ENCODE measurements at regions not wholly inside any gene's neighbourhood (a gene's known extent, or its start where the extent isn't known, plus 50 kb on each side); places are given as distances from the start of the nearest gene placed in this dataset.

DNA sequence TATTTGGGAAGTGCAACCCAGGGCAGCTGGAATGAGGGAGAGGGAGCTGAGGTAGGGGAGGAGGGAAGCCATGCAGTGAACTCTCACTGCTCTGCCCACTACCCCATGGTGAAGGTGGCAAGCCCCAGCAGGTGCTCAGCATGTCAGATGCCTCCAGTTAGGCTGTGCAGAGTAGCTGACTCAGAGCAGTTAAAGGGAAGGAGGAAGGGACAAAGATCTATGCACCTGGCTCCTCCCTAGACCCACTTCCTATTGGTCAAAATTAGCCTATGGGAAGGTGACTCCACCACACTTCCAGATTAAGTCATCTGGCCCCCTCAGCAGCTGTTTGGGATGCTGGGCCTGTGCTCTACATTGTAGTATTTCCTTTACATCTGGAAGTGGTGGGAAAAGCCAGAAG lies 125.7 kb upstream of the MTPN start:
- Histone ChIP-seq H2BK5ac (ENCODE audit: low read depth, low read length) (no peak overlapping the region), H2AFZ (ENCODE audit: low read length) (no peak overlapping the region), H3K79me1 (ENCODE audit: low read depth, low read length) (no peaks in the 10 kb centered on the region), H3K4me2 (ENCODE audit: insufficient read depth in 1 of 2, low read depth in 2 of 2, low read length in 2 of 2) (no peak overlapping the region), H2BK20ac (ENCODE audit: low read length) (no peak overlapping the region), H3K14ac (ENCODE audit: insufficient read length) (no peak overlapping the region), H3K23me2 (ENCODE audit: low read depth, low read length) (no peaks in the 10 kb centered on the region), H3K36me3 (ENCODE audit: control insufficient read depth in 2 of 4, insufficient read depth in 4 of 4, low read length in 3 of 4) (no peaks in the 10 kb centered on the region), H3K4me1 (replicated peaks in 1 of 4; ENCODE audit: control insufficient read depth in 3 of 4, insufficient read depth in 4 of 4, low read length in 3 of 4) (no peaks in the 10 kb centered on the region), H4K5ac (ENCODE audit: insufficient read length, low read depth, low read length) (no peak overlapping the region), H2BK120ac (replicated peaks; ENCODE audit: low read depth, low read length) (no peak overlapping the region), H2BK15ac (ENCODE audit: low read length) (no peak overlapping the region), H3K27ac (ENCODE audit: low read depth, low read length) (no peak overlapping the region), H4K91ac (replicated peaks; ENCODE audit: insufficient read length, low read length) (no peak overlapping the region), H3K27me3 (replicated peaks in 1 of 4; ENCODE audit: control insufficient read depth in 3 of 4, extremely low read depth in 1 of 4, insufficient read depth in 3 of 4, low read length in 3 of 4) (no peaks in the 10 kb centered on the region), H4K20me1 (replicated peaks in 1 of 2; ENCODE audit: control insufficient read depth in 1 of 2, insufficient read depth in 2 of 2, low read length in 2 of 2) (no peaks in the 10 kb centered on the region), H3K23ac (ENCODE audit: insufficient read length) (no peak overlapping the region), H4K8ac (ENCODE audit: extremely low read depth, insufficient read depth, low read length) (no peak overlapping the region), H3K9ac (replicated peaks in 1 of 4; ENCODE audit: extremely low read depth in 1 of 4, low read depth in 3 of 4, low read length in 3 of 4) (no peak overlapping the region), H3K18ac (ENCODE audit: extremely low read depth, low read length) (no peak overlapping the region; the same call in 1 of the 2 replicates), H3K4ac (replicated peaks; ENCODE audit: insufficient read length, low read depth, low read length) (no peak overlapping the region), H3K4me3 (ENCODE audit: extremely low read depth in 1 of 4, insufficient read depth in 2 of 4, low read depth in 3 of 4, low read length in 4 of 4) (no peak overlapping the region), H2AK5ac (ENCODE audit: low read depth, low read length) (no peak overlapping the region), H3K9me3 (ENCODE audit: insufficient read depth in 2 of 2, low read depth in 1 of 2, low read length in 1 of 2) (peaks cover 10 to 13% of the 10 kb centered on the region in 2 experiments), H3K79me2 (ENCODE audit: control insufficient read depth in 1 of 2, insufficient read depth in 2 of 2, low read length in 2 of 2) (no peaks in the 10 kb centered on the region), H3K56ac (replicated peaks; ENCODE audit: insufficient read length, low read depth, low read length) (no peak overlapping the region), H2BK12ac (ENCODE audit: low read depth, low read length) (no peak overlapping the region)
- DNase-seq (ENCODE audit: low read depth in 1 of 2, low spot score in 2 of 2) (no peak), FAIRE-seq (no peak)
- ChIA-PET CTCF (ENCODE audit: partially characterized antibody) (interaction anchor here (2.9 kb wide), 1 partner anchor 12 kb away, joined by 19 read pairs; no protein-coding TSS in a partner anchor), POLR2A (ENCODE audit: partially characterized antibody) (no interaction called here)
- no peak for TF ChIP-seq CBX8 (IDR thresholded peaks at IDR 0.05; ENCODE audit: borderline replicate concordance, low read depth, low read length)
- TF ChIP-seq YY1 (IDR thresholded peaks at IDR 0.05; ENCODE audit: low read depth, low read length): no peak
- no peak for TF ChIP-seq KDM4A (IDR thresholded peaks at IDR 0.05; ENCODE audit: low read depth, low read length, severe bottlenecking)
- TF ChIP-seq MAFK (IDR thresholded peaks at IDR 0.05; ENCODE audit: low read depth, low read length): no peak
- TF ChIP-seq, protein P1, sequence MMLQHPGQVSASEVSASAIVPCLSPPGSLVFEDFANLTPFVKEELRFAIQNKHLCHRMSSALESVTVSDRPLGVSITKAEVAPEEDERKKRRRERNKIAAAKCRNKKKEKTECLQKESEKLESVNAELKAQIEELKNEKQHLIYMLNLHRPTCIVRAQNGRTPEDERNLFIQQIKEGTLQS (IDR thresholded peaks at IDR 0.05; ENCODE audit: insufficient read depth, low read depth, low read length): no peak
- no peak for TF ChIP-seq TBP (IDR thresholded peaks at IDR 0.05; ENCODE audit: low read depth, low read length)
- no peak for TF ChIP-seq TCF12 (IDR thresholded peaks at IDR 0.05; ENCODE audit: low read depth, low read length)
- no peak for TF ChIP-seq KDM5A (IDR thresholded peaks at IDR 0.05; ENCODE audit: low read length)
- TF ChIP-seq JUND (IDR thresholded peaks at IDR 0.05; ENCODE audit: low read length): no peak
- no peak for TF ChIP-seq NRF1 (IDR thresholded peaks at IDR 0.05; ENCODE audit: low read depth, low read length)
- no peak for TF ChIP-seq SP2 (IDR thresholded peaks at IDR 0.05; ENCODE audit: low read length)
- no peak for TF ChIP-seq POLR2A (IDR thresholded peaks at IDR 0.05; ENCODE audit: control extremely low read depth in 1 of 2, low read depth in 2 of 2, low read length in 2 of 2)
